ENCODE measurements at regions not wholly inside any gene's neighbourhood (a gene's known extent, or its start where the extent isn't known, plus 50 kb on each side); places are given as distances from the start of the nearest gene placed in this dataset.

- Histone ChIP-seq H3K27me3 (ENCODE audit: insufficient read depth, low read length) (no peaks in the 10 kb centered on the region), H3K4me3 (ENCODE audit: insufficient read depth, low read length) (no peak overlapping the region), H3K9me3 (ENCODE audit: low read depth, low read length) (no peaks in the 10 kb centered on the region), H3K27ac (ENCODE audit: low read depth, low read length) (no peak overlapping the region), H3K79me2 (ENCODE audit: insufficient read depth, low read length) (no peaks in the 10 kb centered on the region), H3K36me3 (ENCODE audit: insufficient read depth, low read length) (no peaks in the 10 kb centered on the region), H3K4me2 (ENCODE audit: insufficient read depth, low read length) (no peak overlapping the region), H3K4me1 (ENCODE audit: insufficient read depth, low read length) (no peaks in the 10 kb centered on the region), H2AFZ (ENCODE audit: low read length) (no peak overlapping the region), H4K20me1 (ENCODE audit: insufficient read depth, low read length) (no peaks in the 10 kb centered on the region)
- no peak for DNase-seq (ENCODE audit: insufficient read length, low spot score, missing footprints)
- TF ChIP-seq CTCF (IDR thresholded peaks at IDR 0.05; ENCODE audit: extremely low read depth, low read depth, low read length) = no peak
Observed at GRCh38 chr7:152989889-152990380, 230.4 kb downstream of the ACTR3B start.

GRCh38 chr7:152998420-152998819 is 238.9 kb downstream of the ACTR3B start:
- no peak overlapping the region for H3K4me3 ChIP-seq (ENCODE audit: insufficient read depth, low read length)
- H2AFZ ChIP-seq (ENCODE audit: low read length) = no peak overlapping the region
- no peaks in the 10 kb centered on the region for H3K4me1 ChIP-seq (ENCODE audit: insufficient read depth, low read length)
- H3K27me3 ChIP-seq (ENCODE audit: insufficient read depth, low read length) = no peaks in the 10 kb centered on the region
- H4K20me1 ChIP-seq (ENCODE audit: insufficient read depth, low read length) = no peaks in the 10 kb centered on the region
- no peak for TF ChIP-seq CTCF (IDR thresholded peaks at IDR 0.05; ENCODE audit: extremely low read depth, low read depth, low read length)
- H3K36me3 ChIP-seq (ENCODE audit: insufficient read depth, low read length) = no peaks in the 10 kb centered on the region
- H3K4me2 ChIP-seq (ENCODE audit: insufficient read depth, low read length) = no peak overlapping the region
- no peaks in the 10 kb centered on the region for H3K79me2 ChIP-seq (ENCODE audit: insufficient read depth, low read length)
- DNase-seq (ENCODE audit: insufficient read length, low spot score, missing footprints) = no peak
- no peaks in the 10 kb centered on the region for H3K9me3 ChIP-seq (ENCODE audit: low read depth, low read length)
- H3K27ac ChIP-seq (ENCODE audit: low read depth, low read length) = no peak overlapping the region

- Histone ChIP-seq H3K9me3 (ENCODE audit: low read depth, low read length) (no peaks in the 10 kb centered on the region), H3K36me3 (ENCODE audit: insufficient read depth, low read length) (no peaks in the 10 kb centered on the region), H3K4me1 (ENCODE audit: insufficient read depth, low read length) (no peaks in the 10 kb centered on the region), H3K4me2 (ENCODE audit: insufficient read depth, low read length) (no peak overlapping the region), H2AFZ (ENCODE audit: low read length) (no peak overlapping the region), H4K20me1 (ENCODE audit: insufficient read depth, low read length) (no peaks in the 10 kb centered on the region), H3K27ac (ENCODE audit: low read depth, low read length) (no peak overlapping the region), H3K79me2 (ENCODE audit: insufficient read depth, low read length) (no peaks in the 10 kb centered on the region), H3K27me3 (ENCODE audit: insufficient read depth, low read length) (no peaks in the 10 kb centered on the region), H3K4me3 (ENCODE audit: insufficient read depth, low read length) (no peak overlapping the region)
- TF ChIP-seq CTCF (IDR thresholded peaks at IDR 0.05; ENCODE audit: extremely low read depth, low read depth, low read length) = no peak
- DNase-seq (ENCODE audit: insufficient read length, low spot score, missing footprints) = no peak
Observed at GRCh38 chr7:153002115-153002514, 242.6 kb downstream of the ACTR3B start.

- Histone ChIP-seq H3K79me2 (ENCODE audit: insufficient read depth, low read length) (no peaks in the 10 kb centered on the region), H3K9me3 (ENCODE audit: low read depth, low read length) (no peaks in the 10 kb centered on the region), H4K20me1 (ENCODE audit: insufficient read depth, low read length) (no peaks in the 10 kb centered on the region), H3K27ac (ENCODE audit: low read depth, low read length) (no peak overlapping the region), H2AFZ (ENCODE audit: low read length) (no peak overlapping the region), H3K4me3 (ENCODE audit: insufficient read depth, low read length) (no peak overlapping the region), H3K4me1 (ENCODE audit: insufficient read depth, low read length) (no peaks in the 10 kb centered on the region), H3K36me3 (ENCODE audit: insufficient read depth, low read length) (no peaks in the 10 kb centered on the region), H3K27me3 (ENCODE audit: insufficient read depth, low read length) (no peaks in the 10 kb centered on the region), H3K4me2 (ENCODE audit: insufficient read depth, low read length) (no peak overlapping the region)
- TF ChIP-seq CTCF (IDR thresholded peaks at IDR 0.05; ENCODE audit: extremely low read depth, low read depth, low read length) = no peak
- no peak for DNase-seq (ENCODE audit: insufficient read length, low spot score, missing footprints)
Observed at GRCh38 chr7:153002572-153002971, 243.0 kb downstream of the ACTR3B start.

Measured in osteoblast (primary cell).